PFSK-1 (cell line): ENCODE measurements at regions not wholly inside any gene's neighbourhood (a gene's known extent, or its start where the extent isn't known, plus 50 kb on each side); places are given as distances from the start of the nearest gene placed in this dataset.

Source experiments
- POLR2AphosphoS5 ChIP-seq: IDR thresholded peaks from 2 replicates; pipeline ENCODE4 v1.6.1; 2012; ENCODE audit warnings: low read depth, mild to moderate bottlenecking, control low read depth, low read length, moderate library complexity
- TAF1 ChIP-seq: IDR thresholded peaks from 2 replicates; pipeline ENCODE4 v1.6.1; 2012; ENCODE audit warnings: low read length, control low read depth, borderline replicate concordance; ENCODE audit not compliant: insufficient read depth
- TF ChIP-seq, protein P1 (sequence below), 2 experiments: IDR thresholded peaks; 2 replicates each; pipeline versions ENCODE4 v1.6.1 to v1.8.0; 2011 to 2012; ENCODE audit warnings: low read depth in 2 of 2, low read length in 2 of 2, control low read depth in 1 of 2, inconsistent platforms in 1 of 2, mild to moderate bottlenecking in 1 of 2, moderate library complexity in 1 of 2; ENCODE audit not compliant: insufficient read depth in 1 of 2

GRCh38 chr15:62951481-62951880, 91.1 kb upstream of the TPM1 start:
- TF ChIP-seq, protein P1, sequence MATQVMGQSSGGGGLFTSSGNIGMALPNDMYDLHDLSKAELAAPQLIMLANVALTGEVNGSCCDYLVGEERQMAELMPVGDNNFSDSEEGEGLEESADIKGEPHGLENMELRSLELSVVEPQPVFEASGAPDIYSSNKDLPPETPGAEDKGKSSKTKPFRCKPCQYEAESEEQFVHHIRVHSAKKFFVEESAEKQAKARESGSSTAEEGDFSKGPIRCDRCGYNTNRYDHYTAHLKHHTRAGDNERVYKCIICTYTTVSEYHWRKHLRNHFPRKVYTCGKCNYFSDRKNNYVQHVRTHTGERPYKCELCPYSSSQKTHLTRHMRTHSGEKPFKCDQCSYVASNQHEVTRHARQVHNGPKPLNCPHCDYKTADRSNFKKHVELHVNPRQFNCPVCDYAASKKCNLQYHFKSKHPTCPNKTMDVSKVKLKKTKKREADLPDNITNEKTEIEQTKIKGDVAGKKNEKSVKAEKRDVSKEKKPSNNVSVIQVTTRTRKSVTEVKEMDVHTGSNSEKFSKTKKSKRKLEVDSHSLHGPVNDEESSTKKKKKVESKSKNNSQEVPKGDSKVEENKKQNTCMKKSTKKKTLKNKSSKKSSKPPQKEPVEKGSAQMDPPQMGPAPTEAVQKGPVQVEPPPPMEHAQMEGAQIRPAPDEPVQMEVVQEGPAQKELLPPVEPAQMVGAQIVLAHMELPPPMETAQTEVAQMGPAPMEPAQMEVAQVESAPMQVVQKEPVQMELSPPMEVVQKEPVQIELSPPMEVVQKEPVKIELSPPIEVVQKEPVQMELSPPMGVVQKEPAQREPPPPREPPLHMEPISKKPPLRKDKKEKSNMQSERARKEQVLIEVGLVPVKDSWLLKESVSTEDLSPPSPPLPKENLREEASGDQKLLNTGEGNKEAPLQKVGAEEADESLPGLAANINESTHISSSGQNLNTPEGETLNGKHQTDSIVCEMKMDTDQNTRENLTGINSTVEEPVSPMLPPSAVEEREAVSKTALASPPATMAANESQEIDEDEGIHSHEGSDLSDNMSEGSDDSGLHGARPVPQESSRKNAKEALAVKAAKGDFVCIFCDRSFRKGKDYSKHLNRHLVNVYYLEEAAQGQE (IDR thresholded peaks at IDR 0.05; ENCODE audit: insufficient read depth in 1 of 2, low read depth in 2 of 2, low read length in 2 of 2): no peak
- TF ChIP-seq TAF1 (no peak), POLR2AphosphoS5 (no peak)
